Vagina (tissue), 2 donors: ENCODE measurements at regions not wholly inside any gene's neighbourhood (a gene's known extent, or its start where the extent isn't known, plus 50 kb on each side); places are given as distances from the start of the nearest gene placed in this dataset.

Experiments
- DNase-seq, 2 donors: peaks; one replicate each; pipeline ENCODE4 v3.0.0-alpha.2; 2017; ENCODE audit errors: extremely low spot score in 2 of 2
- H3K27ac ChIP-seq: fragments of 200-600 bp; sonication (generic); one replicate; pipeline ENCODE4 v1.5.1; 2019
- H3K27me3 ChIP-seq: fragments of 200-600 bp; sonication (generic); one replicate; pipeline ENCODE4 v1.5.1; 2019
- H3K36me3 ChIP-seq, 2 donors: fragments of 200-600 bp; sonication (generic); one replicate each; pipeline ENCODE4 v1.5.1; 2017 to 2019
- H3K4me1 ChIP-seq: fragments of 200-600 bp; sonication (generic); one replicate; pipeline ENCODE4 v1.5.1; 2019
- H3K4me3 ChIP-seq, 2 donors: fragments of 200-600 bp; sonication (generic); 1 replicate in 1 of 2; 2 replicates in 1 of 2; pipeline ENCODE4 v1.5.1; 2016 to 2019
- H3K9me3 ChIP-seq: fragments of 200-600 bp; sonication (generic); one replicate; pipeline ENCODE4 v1.5.1; 2019
- CTCF ChIP-seq, 3 experiments: fragments of 450-650 bp in 2 of 3; fragments of 200-600 bp in 1 of 3; sonication (generic) in 1 of 3; IDR thresholded peaks; one replicate each; pipeline ENCODE4 v1.5.1; 2017 to 2019; ENCODE audit warnings: antibody characterized with exemption in 3 of 3, mild to moderate bottlenecking in 2 of 3, moderate library complexity in 2 of 3
- POLR2A ChIP-seq, 2 donors: fragments of 450-650 bp; IDR thresholded peaks; one replicate each; pipeline ENCODE4 v1.6.1; 2017; ENCODE audit warnings: antibody characterized with exemption in 2 of 2, mild to moderate bottlenecking in 2 of 2, moderate library complexity in 2 of 2
- POLR2AphosphoS5 ChIP-seq, 2 donors: sonication (generic); formaldehyde crosslinking; IDR thresholded peaks; one replicate each; pipeline ENCODE4 v1.9.0; 2017; ENCODE audit warnings: antibody characterized with exemption in 2 of 2, mild to moderate bottlenecking in 2 of 2, low read depth in 1 of 2; ENCODE audit not compliant: insufficient read depth in 1 of 2
- intact Hi-C: fragments of 100-400 bp; cut with DNase I; formaldehyde crosslinking; loops from one replicate; pipeline ENCODE4 v1.15.1; 2023

- H3K4me3 ChIP-seq, result no peak overlapping the region
- no peaks in the 10 kb centered on the region for H3K4me1 ChIP-seq
- H3K36me3 ChIP-seq, result no peaks in the 10 kb centered on the region
- intact Hi-C loops, result no loop called here
- DNase-seq, result no peak
- H3K9me3 ChIP-seq, result no peaks in the 10 kb centered on the region
- TF ChIP-seq POLR2AphosphoS5 (IDR thresholded peaks at IDR 0.05; ENCODE audit: insufficient read depth in 1 of 2, low read depth in 1 of 2), result no peak
- no peak for TF ChIP-seq POLR2A (IDR thresholded peaks at IDR 0.05)
- no peak for TF ChIP-seq CTCF (IDR thresholded peaks at IDR 0.05)
- no peaks in the 10 kb centered on the region for H3K27me3 ChIP-seq
- no peak overlapping the region for H3K27ac ChIP-seq
Measured at GRCh38 chr13:61760102-61760501, 344.5 kb upstream of the PCDH20 start.

- Histone ChIP-seq H3K27me3 (no peaks in the 10 kb centered on the region), H3K9me3 (no peaks in the 10 kb centered on the region), H3K4me3 (no peak overlapping the region), H3K4me1 (no peaks in the 10 kb centered on the region), H3K36me3 (no peaks in the 10 kb centered on the region), H3K27ac (no peak overlapping the region)
- TF ChIP-seq CTCF (IDR thresholded peaks at IDR 0.05) (no peak), POLR2A (IDR thresholded peaks at IDR 0.05) (no peak), POLR2AphosphoS5 (IDR thresholded peaks at IDR 0.05; ENCODE audit: insufficient read depth in 1 of 2, low read depth in 1 of 2) (no peak)
- DNase-seq, result no peak
- intact Hi-C loops, result no loop called here
Measured at GRCh38 chr13:61756031-61756430, 340.4 kb upstream of the PCDH20 start.

DNA sequence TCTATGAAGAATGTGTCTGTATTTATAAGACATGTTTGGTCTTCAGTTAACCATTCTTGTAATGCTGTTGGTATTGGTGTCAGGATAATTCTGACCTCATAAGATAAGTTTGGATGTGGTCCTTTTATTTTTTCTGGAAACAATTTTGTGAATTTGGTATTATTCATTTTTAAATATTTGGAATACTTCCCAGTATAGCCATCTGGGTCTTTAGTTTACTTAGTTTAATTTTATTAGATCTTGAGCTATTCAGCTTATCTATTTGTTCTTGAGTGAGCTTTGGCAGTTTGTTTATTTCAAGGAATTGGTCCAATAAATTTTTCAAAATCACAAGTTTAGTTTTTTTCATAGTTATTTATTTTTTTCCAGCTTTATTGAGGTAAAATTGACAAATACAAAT, 335.4 kb upstream of the PCDH20 start:
- intact Hi-C loops, result no loop called here
- no peaks in the 10 kb centered on the region for H3K27me3 ChIP-seq
- no peak for DNase-seq
- no peak overlapping the region for H3K4me3 ChIP-seq
- no peaks in the 10 kb centered on the region for H3K36me3 ChIP-seq
- H3K4me1 ChIP-seq, result no peaks in the 10 kb centered on the region
- TF ChIP-seq POLR2AphosphoS5 (IDR thresholded peaks at IDR 0.05; ENCODE audit: insufficient read depth in 1 of 2, low read depth in 1 of 2), result no peak
- TF ChIP-seq CTCF (IDR thresholded peaks at IDR 0.05), result no peak
- TF ChIP-seq POLR2A (IDR thresholded peaks at IDR 0.05), result no peak
- no peak overlapping the region for H3K27ac ChIP-seq
- no peaks in the 10 kb centered on the region for H3K9me3 ChIP-seq

GRCh38 chr13:61738236-61738750, 322.6 kb upstream of the PCDH20 start:
- TF ChIP-seq CTCF (IDR thresholded peaks at IDR 0.05) (no peak), POLR2AphosphoS5 (IDR thresholded peaks at IDR 0.05; ENCODE audit: insufficient read depth in 1 of 2, low read depth in 1 of 2) (no peak), POLR2A (IDR thresholded peaks at IDR 0.05) (no peak)
- Histone ChIP-seq H3K27me3 (no peaks in the 10 kb centered on the region), H3K27ac (no peak overlapping the region), H3K4me3 (no peak overlapping the region), H3K4me1 (no peaks in the 10 kb centered on the region), H3K36me3 (no peaks in the 10 kb centered on the region), H3K9me3 (no peaks in the 10 kb centered on the region)
- DNase-seq, result no peak
- intact Hi-C loops, result no loop called here

DNA sequence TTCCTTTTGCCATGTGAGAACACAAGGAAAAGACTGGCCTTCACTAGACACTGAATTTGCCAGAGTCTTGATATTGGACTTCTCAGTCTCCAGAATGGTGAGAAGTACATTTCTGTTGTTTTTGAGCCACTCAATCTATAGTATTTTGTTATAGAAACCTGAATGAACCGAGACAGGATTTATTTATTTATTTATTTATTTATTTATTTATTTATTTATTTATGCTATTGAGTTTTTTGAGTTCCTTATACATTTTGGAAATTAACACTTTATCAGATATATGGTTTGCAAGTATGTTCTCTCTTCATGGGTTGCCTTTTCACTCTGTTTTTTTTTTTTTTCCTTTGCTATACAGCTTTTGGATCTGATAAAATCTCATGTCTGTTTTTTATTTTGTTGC, 319.0 kb upstream of the PCDH20 start:
- DNase-seq, result no peak
- Histone ChIP-seq H3K9me3 (no peaks in the 10 kb centered on the region), H3K36me3 (no peaks in the 10 kb centered on the region), H3K4me3 (no peak overlapping the region), H3K4me1 (no peaks in the 10 kb centered on the region), H3K27me3 (no peaks in the 10 kb centered on the region), H3K27ac (no peak overlapping the region)
- intact Hi-C loops, result no loop called here
- TF ChIP-seq POLR2AphosphoS5 (IDR thresholded peaks at IDR 0.05; ENCODE audit: insufficient read depth in 1 of 2, low read depth in 1 of 2) (no peak), POLR2A (IDR thresholded peaks at IDR 0.05) (no peak), CTCF (IDR thresholded peaks at IDR 0.05) (no peak)
